Erythroblast (primary cell): ENCODE measurements at regions not wholly inside any gene's neighbourhood (a gene's known extent, or its start where the extent isn't known, plus 50 kb on each side); places are given as distances from the start of the nearest gene placed in this dataset.
A peak's percentile ranks its signal among the peaks of the same experiment; 100 is the strongest.

Source experiments
- DNase-seq, 2 experiments: peaks; one replicate each; lab custom pipeline; 2025; lab: John Stamatoyannopoulos, UW
- GATA1 ChIP-seq: IDR thresholded peaks from 2 replicates; pipeline ENCODE4 v1.6.1; 2011; ENCODE audit warnings: low read depth, mild to moderate bottlenecking, control low read depth, low read length, moderate library complexity
- POLR2A ChIP-seq: IDR thresholded peaks from 2 replicates; pipeline ENCODE4 v1.6.1; 2011; ENCODE audit warnings: mild to moderate bottlenecking, low read length

- peak; percentile 66 to 71 for DNase-seq
- no peak for TF ChIP-seq GATA1
These were observed 60.5 kb upstream of the PGRMC2 start for GRCh38 chr4:128347930-128348660.

- DNase-seq = peak; percentile 89 to 94
- TF ChIP-seq POLR2A = no peak
- peak; percentile 58 for TF ChIP-seq GATA1
These were observed 59.7 kb upstream of the PGRMC2 start for GRCh38 chr4:128347175-128347868.

- no peak for DNase-seq
- TF ChIP-seq POLR2A (no peak), GATA1 (no peak)
These were observed 58.6 kb upstream of the PGRMC2 start for GRCh38 chr4:128346054-128346716.

- no peak for TF ChIP-seq GATA1
- no peak for TF ChIP-seq POLR2A
- DNase-seq = no peak
These were observed 58.0 kb upstream of the PGRMC2 start for GRCh38 chr4:128345650-128346049.

GRCh38 chr4:128342762-128343161, 55.1 kb upstream of the PGRMC2 start:
- TF ChIP-seq POLR2A (no peak), GATA1 (no peak)
- DNase-seq = no peak

- TF ChIP-seq POLR2A (no peak), GATA1 (no peak)
- peak; percentile 27 to 53 for DNase-seq
These were observed 54.0 kb upstream of the PGRMC2 start for GRCh38 chr4:128341634-128342033.

GRCh38 chr4:128338634-128339355, 51.2 kb upstream of the PGRMC2 start:
- TF ChIP-seq POLR2A (no peak), GATA1 (no peak)

GRCh38 chr4:128337863-128338262, 50.2 kb upstream of the PGRMC2 start:
- no peak for DNase-seq
- TF ChIP-seq GATA1 (no peak), POLR2A (no peak)

More at GRCh38 chr4:128338634-128339355, 51.2 kb upstream of the PGRMC2 start:
- no peak for DNase-seq
